Stomach (tissue), 4 donors: ENCODE measurements at regions not wholly inside any gene's neighbourhood (a gene's known extent, or its start where the extent isn't known, plus 50 kb on each side); places are given as distances from the start of the nearest gene placed in this dataset.

ENCODE experiments used
- CTCF ChIP-seq, 7 experiments: fragments of 450-650 bp in 4 of 7; fragments of 200-600 bp in 3 of 7; sonication (generic) in 3 of 7; IDR thresholded peaks; one replicate each; pipeline ENCODE4 v1.5.1; 2016 to 2019; ENCODE audit warnings: antibody characterized with exemption in 7 of 7, control low read depth in 2 of 7, mild to moderate bottlenecking in 1 of 7
- EP300 ChIP-seq: sonication (generic); formaldehyde crosslinking; IDR thresholded peaks from one replicate; pipeline ENCODE4 v1.6.1; 2017; ENCODE audit warnings: antibody characterized with exemption
- POLR2A ChIP-seq, 4 donors: fragments of 450-650 bp; IDR thresholded peaks; one replicate each; pipeline ENCODE4 v1.6.1; 2016; ENCODE audit warnings: antibody characterized with exemption in 4 of 4, control low read depth in 2 of 4, mild to moderate bottlenecking in 1 of 4, moderate library complexity in 1 of 4

DNA sequence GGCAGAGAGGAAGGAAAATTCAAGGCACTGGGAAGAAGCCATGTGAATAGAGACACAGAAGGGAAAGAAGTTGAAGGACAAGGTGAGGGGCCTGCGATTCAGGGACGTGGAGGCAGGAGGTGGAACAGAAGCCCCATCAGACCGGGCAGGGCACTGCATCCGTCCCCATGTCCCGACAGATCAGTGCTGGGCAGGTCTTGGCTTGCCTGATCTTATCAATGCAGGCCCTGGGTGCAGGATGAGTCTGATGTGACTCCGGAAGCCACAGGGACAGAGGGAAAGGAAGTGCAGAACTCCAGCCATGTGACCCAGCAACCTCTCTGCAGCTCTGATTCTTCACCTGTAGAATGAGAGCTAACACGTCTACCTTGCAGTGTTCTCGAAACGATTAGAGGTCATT, 136.2 kb upstream of the CTBP2 start:
- TF ChIP-seq EP300 (no peak), POLR2A (IDR thresholded peaks at IDR 0.05) (no peak), CTCF (IDR thresholded peaks at IDR 0.05) (no peak)
